Small intestine (tissue), 7 donors: ENCODE measurements at regions not wholly inside any gene's neighbourhood (a gene's known extent, or its start where the extent isn't known, plus 50 kb on each side); places are given as distances from the start of the nearest gene placed in this dataset.
"Not testable (repeated sequence)": the region's sequence is repeated elsewhere in the genome, so short reads cannot be mapped to it uniquely, and the experiment has no call there.

Source experiments
- DNase-seq, 2 donors: peaks; one replicate each; pipeline versions ENCODE4 v3.0.0 to v3.0.0-alpha.2; 2013
- FAIRE-seq: peaks from 2 replicates; lab custom pipeline; 2012; peaks lifted over from hg19 to GRCh38; lab: Jason Lieb, UNC
- H3K27ac ChIP-seq, 3 donors: one replicate each; pipeline ENCODE4 v1.5.1; 2013; ENCODE audit warnings: low read length in 2 of 3, mild to moderate bottlenecking in 2 of 3, control low read depth in 1 of 3, inconsistent platforms in 1 of 3, low read depth in 1 of 3, moderate library complexity in 1 of 3
- H3K27me3 ChIP-seq, 3 donors: one replicate each; pipeline ENCODE4 v1.6.1; 2013; ENCODE audit warnings: low read length in 3 of 3, inconsistent platforms in 1 of 3; ENCODE audit not compliant: control insufficient read depth in 3 of 3, insufficient read depth in 3 of 3
- H3K36me3 ChIP-seq, 3 donors: one replicate each; pipeline ENCODE4 v1.6.1; 2013; ENCODE audit warnings: low read length in 3 of 3, inconsistent platforms in 1 of 3, low read depth in 1 of 3, mild to moderate bottlenecking in 1 of 3, moderate library complexity in 1 of 3; ENCODE audit not compliant: control insufficient read depth in 3 of 3, insufficient read depth in 2 of 3
- H3K4me1 ChIP-seq, 3 donors: one replicate each; pipeline ENCODE4 v1.6.1; 2013; ENCODE audit warnings: low read length in 2 of 3, inconsistent platforms in 1 of 3, low read depth in 1 of 3, mild to moderate bottlenecking in 1 of 3, moderate library complexity in 1 of 3; ENCODE audit not compliant: control insufficient read depth in 3 of 3, insufficient read depth in 2 of 3
- H3K4me3 ChIP-seq, 3 donors: one replicate each; pipeline ENCODE4 v1.5.1; 2013; ENCODE audit warnings: low read length in 3 of 3, control low read depth in 1 of 3, inconsistent platforms in 1 of 3, low read depth in 1 of 3, mild to moderate bottlenecking in 1 of 3, moderate library complexity in 1 of 3
- H3K9me3 ChIP-seq, 2 donors: one replicate each; pipeline ENCODE4 v1.6.1; 2013; ENCODE audit warnings: low read depth in 1 of 2, low read length in 1 of 2; ENCODE audit not compliant: control insufficient read depth in 2 of 2, insufficient read depth in 1 of 2
- WGBS, 3 donors: extraction: QIAGEN DNeasy Blood & Tissue Kit; methylation state at CpG; one replicate each; pipeline ENCODE4 v1.1.7; 2013; 5-methylcytosine and 5-hydroxymethylcytosine counted together
- donor health status: healthy with polysubstance abuse.
- donor health status: control.
- donor health status: control.
- donor health status: Bipolar disorder and iron deficiency.
- donor health status: healthy.

DNA sequence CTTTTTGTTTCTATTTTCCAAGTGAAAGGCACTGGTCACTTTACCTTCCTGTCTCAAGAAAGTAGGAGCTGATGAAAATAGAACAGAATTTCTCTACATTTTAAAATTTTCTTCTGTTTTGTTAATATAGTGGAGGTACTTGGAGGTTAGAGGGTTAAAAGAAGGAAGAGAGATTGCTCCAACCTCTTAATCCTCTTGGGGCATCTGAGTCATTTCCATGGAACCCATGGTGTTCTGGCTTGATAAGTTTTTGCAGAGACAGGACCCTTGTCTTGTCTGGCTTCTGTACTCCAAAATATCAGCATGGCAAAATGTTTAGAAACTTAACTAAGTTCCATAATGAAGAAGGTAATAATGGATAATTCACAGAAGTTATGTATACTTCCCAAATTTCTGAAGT is 727.2 kb downstream of the C4orf33 start:
- H3K27ac ChIP-seq, result no peak overlapping the region
- no peaks in the 10 kb centered on the region for H3K9me3 ChIP-seq
- H3K36me3 ChIP-seq, result no peaks in the 10 kb centered on the region
- no peak overlapping the region for H3K4me3 ChIP-seq
- no peaks in the 10 kb centered on the region for H3K4me1 ChIP-seq
- FAIRE-seq, result no peak
- H3K27me3 ChIP-seq, result no peaks in the 10 kb centered on the region
- no peak for DNase-seq

DNA sequence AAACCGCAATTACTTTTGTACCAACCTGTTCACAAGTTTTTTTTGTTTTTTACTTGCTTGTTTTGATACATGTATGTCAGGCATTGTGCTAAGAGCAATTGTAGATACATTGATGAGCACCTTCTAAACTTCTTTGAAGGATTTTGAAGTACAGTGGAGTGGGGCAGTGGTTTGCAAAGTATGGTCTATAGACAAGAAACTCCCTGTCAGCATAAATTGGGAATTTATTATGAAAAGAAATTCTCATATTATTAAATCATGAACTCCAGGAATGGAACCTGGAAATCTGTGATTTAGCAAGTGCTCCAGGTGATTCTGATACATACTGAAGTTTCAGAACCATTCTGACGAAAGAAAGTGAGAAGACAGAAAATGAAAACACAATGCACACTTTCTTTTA is 733.4 kb downstream of the C4orf33 start:
- H3K4me3 ChIP-seq, result no peak overlapping the region
- no peaks in the 10 kb centered on the region for H3K9me3 ChIP-seq
- no peak overlapping the region for H3K27ac ChIP-seq
- FAIRE-seq (no peak), DNase-seq (no peak)
- H3K36me3 ChIP-seq, result no peaks in the 10 kb centered on the region
- 79 to 94% (median 85%) methylated on average over 2 of the region's 2 CpGs for WGBS, 3 donors
- no peaks in the 10 kb centered on the region for H3K4me1 ChIP-seq
- no peaks in the 10 kb centered on the region for H3K27me3 ChIP-seq

DNA sequence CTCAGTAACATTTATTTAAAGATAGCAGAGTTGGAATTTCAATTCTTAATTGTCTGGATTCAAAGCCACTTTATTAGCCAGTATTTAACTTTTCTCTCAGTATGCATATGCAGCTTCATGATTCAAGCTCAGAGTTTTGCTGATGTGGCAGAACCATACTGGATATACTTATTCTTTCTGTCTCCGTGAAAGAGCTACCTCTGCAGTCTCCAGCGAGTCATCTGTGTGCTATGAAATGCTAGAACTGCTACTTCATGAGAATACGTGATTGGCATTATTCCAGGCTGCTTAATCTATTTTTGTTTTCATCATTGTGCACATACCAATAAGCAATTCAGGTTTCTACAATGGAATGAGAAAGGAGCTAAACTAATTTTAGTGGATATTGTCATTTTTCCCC is 743.7 kb downstream of the C4orf33 start:
- no peak overlapping the region for H3K4me3 ChIP-seq
- no peaks in the 10 kb centered on the region for H3K27me3 ChIP-seq
- no peaks in the 10 kb centered on the region for H3K36me3 ChIP-seq
- FAIRE-seq (no peak), DNase-seq (no peak)
- H3K27ac ChIP-seq, result no peak overlapping the region
- no peaks in the 10 kb centered on the region for H3K9me3 ChIP-seq
- 65 to 73% (median 70%) methylated on average over 3 of the region's 3 CpGs for WGBS, 3 donors
- H3K4me1 ChIP-seq, result no peaks in the 10 kb centered on the region

DNA sequence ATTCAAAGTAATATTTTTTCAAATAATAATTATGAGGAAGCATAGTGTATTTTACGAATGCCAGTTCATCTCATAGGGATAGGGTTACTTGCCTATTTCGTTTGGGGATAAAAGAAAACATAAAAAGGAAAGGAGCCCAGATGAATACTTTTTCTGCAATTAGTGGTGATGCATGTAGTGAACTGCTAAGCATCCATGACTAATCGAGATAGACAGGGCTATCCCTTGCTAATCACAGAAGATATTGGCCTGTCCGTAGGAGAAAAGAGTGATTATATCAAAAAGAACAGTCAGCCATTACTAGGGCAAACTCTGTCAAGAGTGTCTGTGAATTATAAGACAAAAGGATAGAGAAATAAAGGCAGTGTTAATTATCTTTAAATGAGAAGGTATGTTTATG is 746.1 kb downstream of the C4orf33 start:
- Histone ChIP-seq H3K27ac (no peak overlapping the region), H3K9me3 (no peaks in the 10 kb centered on the region), H3K36me3 (no peaks in the 10 kb centered on the region), H3K4me1 (no peaks in the 10 kb centered on the region), H3K27me3 (no peaks in the 10 kb centered on the region), H3K4me3 (no peak overlapping the region)
- 68 to 76% (median 70%) methylated on average over 4 of the region's 4 CpGs for WGBS, 3 donors
- no peak for FAIRE-seq
- no peak for DNase-seq

DNA sequence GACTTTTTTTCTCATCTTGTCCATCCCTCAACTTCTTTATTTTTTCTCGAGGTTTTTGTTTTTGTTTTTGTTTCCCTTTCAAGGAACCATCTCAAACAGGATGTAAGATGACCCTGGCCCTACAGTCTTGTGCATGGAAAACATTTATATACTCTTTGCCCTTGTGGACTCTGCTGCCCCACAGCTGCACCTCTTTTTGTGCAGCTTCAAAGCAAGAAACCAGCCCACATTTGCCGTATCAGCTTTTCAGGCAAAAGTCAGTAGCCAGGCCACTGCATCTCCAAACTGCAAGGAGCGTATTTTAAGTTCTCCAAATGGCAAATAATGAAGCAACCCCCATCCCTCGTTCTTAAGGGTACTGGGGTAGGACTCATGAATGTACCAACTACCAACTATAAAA is 756.5 kb downstream of the C4orf33 start:
- H3K36me3 ChIP-seq, result no peaks in the 10 kb centered on the region
- 58 to 71% (median 60%) methylated on average over 4 of the region's 4 CpGs for WGBS, 3 donors
- H3K27me3 ChIP-seq, result no peaks in the 10 kb centered on the region
- no peak overlapping the region for H3K4me3 ChIP-seq
- FAIRE-seq, result no peak
- H3K4me1 ChIP-seq, result no peaks in the 10 kb centered on the region
- no peaks in the 10 kb centered on the region for H3K9me3 ChIP-seq
- H3K27ac ChIP-seq, result no peak overlapping the region
- DNase-seq, result no peak

DNA sequence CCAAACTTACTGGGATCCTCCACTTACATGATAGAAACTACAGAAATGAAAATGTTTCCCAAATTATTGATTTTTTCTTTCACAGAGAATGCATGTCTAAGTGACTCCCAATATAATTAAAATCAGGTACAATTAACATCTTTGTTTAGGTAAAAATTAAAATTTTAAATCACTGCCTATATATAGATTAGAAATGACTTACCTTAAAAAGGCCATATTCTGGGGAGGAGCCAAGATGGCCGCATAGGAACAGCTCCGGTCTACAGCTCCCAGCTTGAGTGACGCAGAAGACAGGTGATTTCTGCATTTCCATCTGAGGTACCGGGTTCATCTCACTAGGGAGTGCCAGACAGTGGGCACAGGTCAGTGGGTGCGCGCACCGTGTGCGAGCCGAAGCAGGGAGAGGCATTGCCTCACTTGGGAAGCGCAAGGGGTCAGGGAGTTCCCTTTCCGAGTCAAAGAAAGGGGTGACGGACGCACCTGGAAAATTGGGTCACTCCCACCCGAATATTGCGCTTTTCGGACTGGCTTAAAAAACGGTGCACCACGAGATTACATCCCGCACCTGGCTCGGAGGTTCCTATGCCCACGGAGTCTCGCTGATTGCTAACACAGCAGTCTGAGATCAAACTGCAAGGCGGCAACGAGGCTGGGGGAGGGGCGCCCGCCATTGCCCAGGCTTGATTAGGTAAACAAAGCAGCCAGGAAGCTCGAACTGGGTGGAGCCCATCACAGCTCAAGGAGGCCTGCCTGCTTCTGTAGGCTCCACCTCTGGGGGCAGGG is 757.9 kb downstream of the C4orf33 start:
- not testable (repeated sequence) for H3K27me3 ChIP-seq, FAIRE-seq

DNA sequence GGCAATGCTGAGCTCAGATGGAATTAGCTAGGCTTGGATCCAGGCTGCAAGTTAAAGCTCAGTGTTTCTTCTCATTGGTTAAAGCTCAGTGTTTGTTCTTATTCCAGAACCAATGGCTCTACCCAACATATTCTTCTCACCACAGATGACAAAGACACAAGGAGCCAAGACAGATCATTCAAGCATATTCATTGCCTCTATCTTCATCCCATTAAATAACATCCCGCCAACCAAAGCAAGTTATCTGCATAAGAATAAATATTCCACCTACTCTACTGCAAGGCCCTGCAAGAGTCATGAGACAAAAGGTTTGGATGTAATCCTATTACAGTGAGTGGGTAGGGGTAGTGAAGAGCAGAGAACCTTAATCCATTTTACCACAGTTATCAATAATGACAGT is 766.5 kb downstream of the C4orf33 start:
- 82 to 85% (median 84%) methylated on average over 1 of the region's 1 CpG for WGBS, 3 donors
- no peaks in the 10 kb centered on the region for H3K4me1 ChIP-seq
- no peak overlapping the region for H3K27ac ChIP-seq
- H3K36me3 ChIP-seq, result no peaks in the 10 kb centered on the region
- no peak for DNase-seq
- H3K9me3 ChIP-seq, result no peaks in the 10 kb centered on the region
- H3K4me3 ChIP-seq, result no peak overlapping the region
- no peaks in the 10 kb centered on the region for H3K27me3 ChIP-seq
- FAIRE-seq, result no peak

More for the DNA sequence above, 757.9 kb downstream of the C4orf33 start:
- 85 to 94% (median 90%) methylated on average over 23 to 27 of the region's 27 CpGs for WGBS, 3 donors
- H3K36me3 ChIP-seq, H3K4me3 ChIP-seq, H3K27ac ChIP-seq, H3K4me1 ChIP-seq, H3K9me3 ChIP-seq, DNase-seq: not testable (repeated sequence)

DNA sequence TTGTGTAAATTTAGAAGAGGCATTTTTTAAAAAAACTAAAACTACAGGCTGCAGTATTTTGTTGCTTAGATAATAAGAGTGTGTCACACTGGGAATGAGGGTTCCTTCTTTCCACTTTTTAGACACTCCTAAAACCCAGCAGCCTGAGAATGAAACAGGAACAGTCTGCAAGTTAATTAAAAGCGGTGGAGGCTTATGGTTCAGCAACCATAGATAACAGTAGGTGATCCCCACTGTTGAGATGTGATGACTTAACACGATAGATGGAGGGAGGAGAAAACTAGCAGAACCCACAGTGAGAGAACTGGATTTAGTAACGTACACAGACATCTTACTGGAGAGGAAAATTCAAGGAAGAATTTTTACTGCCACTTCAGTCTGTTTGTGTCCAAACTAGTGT is 767.3 kb downstream of the C4orf33 start:
- Histone ChIP-seq H3K36me3 (no peaks in the 10 kb centered on the region), H3K4me1 (no peaks in the 10 kb centered on the region), H3K4me3 (no peak overlapping the region), H3K9me3 (no peaks in the 10 kb centered on the region), H3K27me3 (no peaks in the 10 kb centered on the region), H3K27ac (no peak overlapping the region)
- no peak for DNase-seq
- 49 to 65% (median 62%) methylated on average over 3 of the region's 3 CpGs for WGBS, 3 donors
- FAIRE-seq, result no peak

DNA sequence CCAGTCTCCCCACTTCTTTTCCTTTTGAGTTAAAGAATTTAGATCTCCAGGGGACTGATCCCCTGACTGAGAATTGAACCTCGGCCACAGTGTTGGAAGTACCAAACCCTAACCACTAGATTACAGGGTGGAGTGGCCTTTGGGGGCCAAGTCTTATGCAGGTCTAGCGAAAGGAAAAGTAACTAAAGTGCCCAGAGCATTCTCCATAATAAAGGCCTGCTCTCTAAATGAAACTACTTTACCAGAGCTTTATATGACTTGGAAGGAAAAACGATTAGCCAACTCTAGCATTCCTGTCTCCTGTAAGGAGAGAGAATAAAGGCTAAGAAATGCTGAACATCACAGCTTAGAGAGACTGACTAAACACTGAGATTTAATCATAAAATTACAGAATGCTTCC is 788.0 kb downstream of the C4orf33 start:
- peaks cover 0 to 2% of the 10 kb centered on the region in 2 donors for H3K9me3 ChIP-seq
- no peak overlapping the region for H3K4me3 ChIP-seq
- no peaks in the 10 kb centered on the region for H3K36me3 ChIP-seq
- no peak overlapping the region for H3K27ac ChIP-seq
- DNase-seq (no peak), FAIRE-seq (no peak)
- no peaks in the 10 kb centered on the region for H3K27me3 ChIP-seq
- H3K4me1 ChIP-seq, result no peaks in the 10 kb centered on the region
- 68 to 75% (median 72%) methylated on average over 3 of the region's 3 CpGs for WGBS, 3 donors
